Large intestine (tissue), 3 donors: ENCODE measurements at regions not wholly inside any gene's neighbourhood (a gene's known extent, or its start where the extent isn't known, plus 50 kb on each side); places are given as distances from the start of the nearest gene placed in this dataset.

ENCODE experiments used
- DNase-seq, 2 donors: peaks; one replicate each; pipeline versions ENCODE4 v3.0.0 to v3.0.0-alpha.2; 2013
- H3K27ac ChIP-seq: one replicate; pipeline ENCODE4 v1.5.1; 2013; ENCODE audit warnings: low read length
- H3K27me3 ChIP-seq: 2 replicates; pipeline ENCODE4 v1.6.1; 2013; ENCODE audit warnings: low read length; ENCODE audit not compliant: control insufficient read depth, insufficient read depth
- H3K36me3 ChIP-seq: 2 replicates; pipeline ENCODE4 v1.6.1; 2013; ENCODE audit warnings: low read length; ENCODE audit not compliant: control insufficient read depth, insufficient read depth
- H3K4me1 ChIP-seq: one replicate; pipeline ENCODE4 v1.6.1; 2013; ENCODE audit warnings: low read length; ENCODE audit not compliant: control insufficient read depth, insufficient read depth
- H3K4me3 ChIP-seq: one replicate; pipeline ENCODE4 v1.5.1; 2013; ENCODE audit warnings: low read length
- H3K9me3 ChIP-seq: one replicate; pipeline ENCODE4 v1.6.1; 2013; ENCODE audit warnings: mild to moderate bottlenecking, low read depth, low read length, moderate library complexity; ENCODE audit not compliant: control insufficient read depth
- WGBS: methylation state at CpG from one replicate; pipeline ENCODE4 v1.1.5; 2013; ENCODE audit warnings: low lambda C conversion rate; ENCODE audit not compliant: insufficient coverage; 5-methylcytosine and 5-hydroxymethylcytosine counted together

DNA sequence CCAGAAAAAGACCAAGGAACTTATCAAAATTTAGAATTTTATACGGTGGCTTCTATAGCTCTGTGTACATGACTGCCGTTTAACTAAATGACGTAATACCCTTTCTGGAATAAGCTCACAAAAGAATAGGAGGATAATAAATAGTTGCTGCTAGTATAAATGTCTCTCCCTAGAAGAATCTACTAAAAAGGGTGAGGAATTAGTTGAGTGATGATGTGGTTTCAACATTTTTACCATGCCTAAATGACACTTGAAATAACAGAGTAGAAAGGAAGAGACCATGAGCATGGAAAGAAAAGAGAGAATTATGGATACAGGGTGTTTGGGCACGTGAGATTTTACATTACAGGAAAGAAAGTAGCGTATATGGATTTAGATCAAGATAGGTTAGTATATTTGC lies 231.1 kb downstream of the ARAP2 start:
- Histone ChIP-seq H3K36me3 (no peaks in the 10 kb centered on the region), H3K4me1 (no peaks in the 10 kb centered on the region), H3K4me3 (no peak overlapping the region), H3K9me3 (no peaks in the 10 kb centered on the region), H3K27me3 (no peaks in the 10 kb centered on the region), H3K27ac (no peak overlapping the region)
- 95% methylated on average over 3 of the region's 5 CpGs for WGBS
- no peak for DNase-seq
